ENCODE measurements at regions not wholly inside any gene's neighbourhood (a gene's known extent, or its start where the extent isn't known, plus 50 kb on each side); places are given as distances from the start of the nearest gene placed in this dataset.

GRCh38 chr3:67227030-67227429, 228.9 kb downstream of the KBTBD8 start:
- TF ChIP-seq POLR2A (IDR thresholded peaks at IDR 0.05; ENCODE audit: low read depth, low read length) (no peak), BHLHE40 (IDR thresholded peaks at IDR 0.05; ENCODE audit: low read depth, low read length) (no peak)
- TF ChIP-seq, protein P1, sequence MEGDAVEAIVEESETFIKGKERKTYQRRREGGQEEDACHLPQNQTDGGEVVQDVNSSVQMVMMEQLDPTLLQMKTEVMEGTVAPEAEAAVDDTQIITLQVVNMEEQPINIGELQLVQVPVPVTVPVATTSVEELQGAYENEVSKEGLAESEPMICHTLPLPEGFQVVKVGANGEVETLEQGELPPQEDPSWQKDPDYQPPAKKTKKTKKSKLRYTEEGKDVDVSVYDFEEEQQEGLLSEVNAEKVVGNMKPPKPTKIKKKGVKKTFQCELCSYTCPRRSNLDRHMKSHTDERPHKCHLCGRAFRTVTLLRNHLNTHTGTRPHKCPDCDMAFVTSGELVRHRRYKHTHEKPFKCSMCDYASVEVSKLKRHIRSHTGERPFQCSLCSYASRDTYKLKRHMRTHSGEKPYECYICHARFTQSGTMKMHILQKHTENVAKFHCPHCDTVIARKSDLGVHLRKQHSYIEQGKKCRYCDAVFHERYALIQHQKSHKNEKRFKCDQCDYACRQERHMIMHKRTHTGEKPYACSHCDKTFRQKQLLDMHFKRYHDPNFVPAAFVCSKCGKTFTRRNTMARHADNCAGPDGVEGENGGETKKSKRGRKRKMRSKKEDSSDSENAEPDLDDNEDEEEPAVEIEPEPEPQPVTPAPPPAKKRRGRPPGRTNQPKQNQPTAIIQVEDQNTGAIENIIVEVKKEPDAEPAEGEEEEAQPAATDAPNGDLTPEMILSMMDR (conservative IDR thresholded peaks at IDR 0.05; ENCODE audit: low read depth, low read length) = no peak
